ENCODE measurements at regions not wholly inside any gene's neighbourhood (a gene's known extent, or its start where the extent isn't known, plus 50 kb on each side); places are given as distances from the start of the nearest gene placed in this dataset.

DNA sequence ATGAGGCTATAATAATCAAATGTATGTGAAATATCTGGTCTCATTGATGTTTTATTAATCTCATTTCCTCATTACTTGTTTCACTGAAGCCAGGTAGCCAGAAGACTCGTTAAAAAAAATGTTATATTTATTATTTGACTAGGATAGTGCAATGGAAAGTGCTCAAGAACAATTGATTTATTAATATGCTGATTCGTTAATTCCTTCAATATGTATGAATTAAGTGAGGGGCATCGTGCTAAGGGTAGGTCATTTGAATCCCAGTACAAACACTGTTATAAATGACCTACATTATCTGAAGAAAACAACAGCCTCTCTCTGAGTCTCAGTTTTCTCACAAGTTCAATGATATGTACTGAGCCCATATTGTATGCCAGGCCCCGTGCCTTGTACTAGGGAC lies 214.2 kb upstream of the GPRIN3 start:
- no peak for TF ChIP-seq SIN3A (IDR thresholded peaks at IDR 0.05; ENCODE audit: borderline replicate concordance, insufficient read depth, low read length)
- no peak for TF ChIP-seq POLR2AphosphoS5 (IDR thresholded peaks at IDR 0.05; ENCODE audit: low read depth, low read length)
- no peak for TF ChIP-seq REST (IDR thresholded peaks at IDR 0.05; ENCODE audit: insufficient read depth in 1 of 2, low read depth in 2 of 2, low read length in 2 of 2)
- no peak for TF ChIP-seq TAF1 (IDR thresholded peaks at IDR 0.05; ENCODE audit: borderline replicate concordance, insufficient read depth, low read length)
- no peak for TF ChIP-seq FOXP2 (optimal IDR thresholded peaks at IDR 0.05; ENCODE audit: borderline replicate concordance, extremely low read depth, extremely low read length, insufficient read depth)

DNA sequence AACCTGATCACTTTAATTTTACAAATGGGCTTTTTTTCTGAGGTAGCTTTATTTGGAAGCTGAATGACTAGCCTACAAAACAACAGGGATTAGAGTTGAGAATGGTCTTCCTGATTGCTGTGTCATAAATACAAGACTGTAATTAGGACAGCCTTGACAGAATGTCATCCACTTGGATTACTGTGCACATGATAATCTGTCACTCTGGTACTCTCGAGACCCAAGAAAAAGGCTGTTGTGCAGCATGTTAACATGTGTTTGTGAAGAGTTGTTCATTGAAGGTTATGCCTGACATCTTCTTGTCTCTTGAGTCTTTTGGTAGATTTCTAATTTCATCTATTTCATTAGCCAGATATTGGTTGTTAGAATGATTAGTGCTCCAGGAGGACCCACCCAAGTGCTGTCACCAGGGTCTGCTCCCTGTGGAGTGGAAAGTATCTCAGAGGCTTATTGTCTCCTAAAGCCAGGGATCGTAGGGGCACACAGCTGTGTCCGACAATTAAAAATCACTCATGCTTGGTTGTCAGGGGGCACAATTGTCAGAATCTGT lies 212.2 kb upstream of the GPRIN3 start:
- no peak for TF ChIP-seq POLR2AphosphoS5 (IDR thresholded peaks at IDR 0.05; ENCODE audit: low read depth, low read length)
- TF ChIP-seq FOXP2 (optimal IDR thresholded peaks at IDR 0.05; ENCODE audit: borderline replicate concordance, extremely low read depth, extremely low read length, insufficient read depth), result no peak
- TF ChIP-seq TAF1 (IDR thresholded peaks at IDR 0.05; ENCODE audit: borderline replicate concordance, insufficient read depth, low read length), result no peak
- no peak for TF ChIP-seq REST (IDR thresholded peaks at IDR 0.05; ENCODE audit: insufficient read depth in 1 of 2, low read depth in 2 of 2, low read length in 2 of 2)
- TF ChIP-seq SIN3A (IDR thresholded peaks at IDR 0.05; ENCODE audit: borderline replicate concordance, insufficient read depth, low read length), result no peak

GRCh38 chr4:89518259-89518658 lies 210.7 kb upstream of the GPRIN3 start:
- TF ChIP-seq REST (IDR thresholded peaks at IDR 0.05; ENCODE audit: insufficient read depth in 1 of 2, low read depth in 2 of 2, low read length in 2 of 2) (no peak), SIN3A (IDR thresholded peaks at IDR 0.05; ENCODE audit: borderline replicate concordance, insufficient read depth, low read length) (no peak), FOXP2 (optimal IDR thresholded peaks at IDR 0.05; ENCODE audit: borderline replicate concordance, extremely low read depth, extremely low read length, insufficient read depth) (no peak), POLR2AphosphoS5 (IDR thresholded peaks at IDR 0.05; ENCODE audit: low read depth, low read length) (no peak), TAF1 (IDR thresholded peaks at IDR 0.05; ENCODE audit: borderline replicate concordance, insufficient read depth, low read length) (no peak)

DNA sequence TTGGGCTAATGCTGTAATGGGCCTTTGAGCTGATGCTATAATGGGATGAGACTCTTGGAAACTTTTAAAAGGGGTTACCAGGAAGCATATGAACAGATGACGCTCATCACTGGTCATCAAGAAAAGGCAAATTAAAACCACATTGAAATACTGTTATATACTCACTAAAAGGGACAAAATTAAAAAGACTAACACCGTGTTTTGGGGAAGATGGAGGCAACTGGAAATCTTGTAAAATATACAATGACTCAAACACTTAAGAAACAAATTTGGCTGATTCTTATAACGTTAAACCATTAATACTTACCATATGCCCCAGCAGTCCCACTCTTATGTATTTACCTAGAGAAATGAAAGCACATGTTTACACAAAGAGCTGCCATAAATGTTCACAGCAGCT lies 207.2 kb upstream of the GPRIN3 start:
- TF ChIP-seq POLR2AphosphoS5 (IDR thresholded peaks at IDR 0.05; ENCODE audit: low read depth, low read length), result no peak

- TF ChIP-seq TAF1 (IDR thresholded peaks at IDR 0.05; ENCODE audit: borderline replicate concordance, insufficient read depth, low read length), result no peak
- TF ChIP-seq REST (IDR thresholded peaks at IDR 0.05; ENCODE audit: insufficient read depth in 1 of 2, low read depth in 2 of 2, low read length in 2 of 2), result no peak
- TF ChIP-seq FOXP2 (optimal IDR thresholded peaks at IDR 0.05; ENCODE audit: borderline replicate concordance, extremely low read depth, extremely low read length, insufficient read depth), result no peak
- no peak for TF ChIP-seq SIN3A (IDR thresholded peaks at IDR 0.05; ENCODE audit: borderline replicate concordance, insufficient read depth, low read length)
- no peak for TF ChIP-seq POLR2AphosphoS5 (IDR thresholded peaks at IDR 0.05; ENCODE audit: low read depth, low read length)
These were observed 204.2 kb upstream of the GPRIN3 start for GRCh38 chr4:89511776-89512175.
